GM20431 (cell line): ENCODE measurements at regions not wholly inside any gene's neighbourhood (a gene's known extent, or its start where the extent isn't known, plus 50 kb on each side); places are given as distances from the start of the nearest gene placed in this dataset.

Source experiments
- in situ Hi-C: fragments of 300-500 bp; cut with MseI, MboI; formaldehyde crosslinking; loops from one replicate; pipeline ENCODE4 v1.15.0; 2020; ENCODE audit warnings: low sequenced_read_pairs; ENCODE audit not compliant: unreplicated experiment

GRCh38 chr15:96243701-96244100 lies 86.8 kb upstream of the NR2F2 start:
- in situ Hi-C loops = no loop called here

- in situ Hi-C loops = no loop called here
Observed at GRCh38 chr15:96245252-96245651, 85.2 kb upstream of the NR2F2 start.

GRCh38 chr15:96246057-96246456 lies 84.4 kb upstream of the NR2F2 start:
- in situ Hi-C loops = no loop called here

GRCh38 chr15:96247621-96248305 lies 82.7 kb upstream of the NR2F2 start:
- in situ Hi-C loops = no loop called here

GRCh38 chr15:96252148-96252547 lies 78.4 kb upstream of the NR2F2 start:
- in situ Hi-C loops = no loop called here

- in situ Hi-C loops = no loop called here
Observed at GRCh38 chr15:96253006-96253747, 77.3 kb upstream of the NR2F2 start.

- in situ Hi-C loops = no loop called here
Observed at GRCh38 chr15:96254173-96254572, 76.3 kb upstream of the NR2F2 start.

GRCh38 chr15:96255599-96255998 lies 74.9 kb upstream of the NR2F2 start:
- in situ Hi-C loops = no loop called here

GRCh38 chr15:96261575-96262034 lies 68.9 kb upstream of the NR2F2 start:
- in situ Hi-C loops = no loop called here

GRCh38 chr15:96262097-96262496 lies 68.4 kb upstream of the NR2F2 start:
- in situ Hi-C loops = no loop called here

- in situ Hi-C loops = no loop called here
Observed at GRCh38 chr15:96262549-96263489, 67.7 kb upstream of the NR2F2 start.

- in situ Hi-C loops = no loop called here
Observed at GRCh38 chr15:96264351-96264798, 66.1 kb upstream of the NR2F2 start.

GRCh38 chr15:96264801-96265515 lies 65.5 kb upstream of the NR2F2 start:
- in situ Hi-C loops = no loop called here

- in situ Hi-C loops = no loop called here
Observed at GRCh38 chr15:96266456-96266855, 64.0 kb upstream of the NR2F2 start.

GRCh38 chr15:96267463-96267862 lies 63.0 kb upstream of the NR2F2 start:
- in situ Hi-C loops = no loop called here

GRCh38 chr15:96268442-96269204 lies 61.9 kb upstream of the NR2F2 start:
- in situ Hi-C loops = no loop called here

GRCh38 chr15:96270581-96271172 lies 59.8 kb upstream of the NR2F2 start:
- in situ Hi-C loops = no loop called here

- in situ Hi-C loops = no loop called here
Observed at GRCh38 chr15:96272427-96272826, 58.1 kb upstream of the NR2F2 start.
